ENCODE measurements at regions not wholly inside any gene's neighbourhood (a gene's known extent, or its start where the extent isn't known, plus 50 kb on each side); places are given as distances from the start of the nearest gene placed in this dataset.

DNA sequence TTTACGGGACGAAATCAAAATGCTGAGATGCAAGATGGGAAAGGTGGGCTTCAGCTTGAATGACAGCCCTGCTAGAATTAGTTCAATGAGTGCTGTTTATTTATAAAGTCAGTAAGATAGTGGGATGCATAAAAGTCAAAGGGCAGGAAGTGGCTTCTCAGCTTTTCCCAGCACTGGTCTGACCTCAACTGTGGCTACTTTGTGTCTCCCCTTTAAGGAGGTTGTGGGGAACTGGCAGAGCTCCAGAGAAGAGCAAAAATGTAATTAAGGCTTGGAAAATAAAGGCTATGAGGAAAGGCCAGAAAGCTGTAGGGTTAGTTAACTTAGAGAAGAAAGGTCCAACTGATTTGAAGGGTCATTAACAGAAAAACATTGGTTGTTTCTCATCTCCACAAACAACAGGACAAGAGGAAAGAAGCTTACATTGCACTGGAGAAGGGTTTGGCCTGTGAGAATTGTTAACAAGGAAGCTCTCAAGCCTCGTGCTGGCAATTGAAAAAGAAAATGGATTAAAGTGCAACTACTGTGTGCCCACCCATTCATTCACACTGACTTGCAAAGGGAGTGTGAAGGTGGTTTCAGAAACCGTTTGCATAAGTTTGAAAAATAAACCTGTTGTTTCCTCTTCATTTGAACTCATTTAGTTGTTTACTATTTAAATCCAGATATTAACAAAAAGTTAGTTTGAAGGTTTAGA, 68.8 kb upstream of the CD28 start:
- Histone ChIP-seq H3K14ac (ENCODE audit: insufficient read length) (no peak overlapping the region), H2BK12ac (ENCODE audit: low read depth, low read length) (no peak overlapping the region), H3K79me1 (ENCODE audit: low read depth, low read length) (no peaks in the 10 kb centered on the region), H4K20me1 (replicated peaks in 1 of 2; ENCODE audit: control insufficient read depth in 1 of 2, insufficient read depth in 2 of 2, low read length in 2 of 2) (no peaks in the 10 kb centered on the region), H4K8ac (ENCODE audit: extremely low read depth, insufficient read depth, low read length) (no peak overlapping the region), H3K4me1 (replicated peaks in 1 of 4; ENCODE audit: control insufficient read depth in 3 of 4, insufficient read depth in 4 of 4, low read length in 3 of 4) (peaks cover 0 to 7% (median 5%) of the 10 kb centered on the region in 4 experiments; a peak in 4 of 7 replicates), H3K4me2 (ENCODE audit: insufficient read depth in 1 of 2, low read depth in 2 of 2, low read length in 2 of 2) (peak overlapping the region in 1 of 2 experiments; percentile 32; a peak in 1 of 4 replicates), H2BK5ac (ENCODE audit: low read depth, low read length) (no peak overlapping the region), H4K5ac (ENCODE audit: insufficient read length, low read depth, low read length) (no peak overlapping the region), H3K23ac (ENCODE audit: insufficient read length) (no peak overlapping the region), H3K9ac (replicated peaks in 1 of 4; ENCODE audit: extremely low read depth in 1 of 4, low read depth in 3 of 4, low read length in 3 of 4) (no peak overlapping the region), H2BK20ac (ENCODE audit: low read length) (no peak overlapping the region), H2AFZ (ENCODE audit: low read length) (peak overlapping the region; percentile 95), H2BK15ac (ENCODE audit: low read length) (no peak overlapping the region), H3K79me2 (ENCODE audit: control insufficient read depth in 1 of 2, insufficient read depth in 2 of 2, low read length in 2 of 2) (no peaks in the 10 kb centered on the region), H3K56ac (replicated peaks; ENCODE audit: insufficient read length, low read depth, low read length) (no peak overlapping the region), H3K18ac (ENCODE audit: extremely low read depth, low read length) (no peak overlapping the region), H2BK120ac (replicated peaks; ENCODE audit: low read depth, low read length) (no peak overlapping the region), H2AK5ac (ENCODE audit: low read depth, low read length) (no peak overlapping the region), H3K4me3 (ENCODE audit: extremely low read depth in 1 of 4, insufficient read depth in 2 of 4, low read depth in 3 of 4, low read length in 4 of 4) (no peak overlapping the region), H3K27me3 (replicated peaks in 1 of 4; ENCODE audit: control insufficient read depth in 3 of 4, extremely low read depth in 1 of 4, insufficient read depth in 3 of 4, low read length in 3 of 4) (no peaks in the 10 kb centered on the region), H3K27ac (ENCODE audit: low read depth, low read length) (no peak overlapping the region), H3K9me3 (ENCODE audit: insufficient read depth in 2 of 2, low read depth in 1 of 2, low read length in 1 of 2) (no peaks in the 10 kb centered on the region; a peak in 1 of 4 replicates), H3K23me2 (ENCODE audit: low read depth, low read length) (no peaks in the 10 kb centered on the region), H3K4ac (replicated peaks; ENCODE audit: insufficient read length, low read depth, low read length) (no peak overlapping the region), H4K91ac (replicated peaks; ENCODE audit: insufficient read length, low read length) (no peak overlapping the region), H3K36me3 (ENCODE audit: control insufficient read depth in 2 of 4, insufficient read depth in 4 of 4, low read length in 3 of 4) (no peaks in the 10 kb centered on the region)
- FAIRE-seq (peak; percentile 68), DNase-seq (ENCODE audit: low read depth in 1 of 2, low spot score in 2 of 2) (no peak)
- WGBS, 2 experiments (ENCODE audit: extremely low coverage in 1 of 2, insufficient coverage in 1 of 2, insufficient read length in 1 of 2, insufficient replicate concordance in 2 of 2, low coverage in 1 of 2, low lambda C conversion rate in 2 of 2, missing lambda C conversion rate in 1 of 2), result 75% methylated on average over 4 of the region's 4 CpGs; no CpG with 5 or more reads in 1 of the 2 experiments
- CTCF ChIA-PET (ENCODE audit: partially characterized antibody), result interaction anchor here (0.6 to 1.0 kb wide), 4 partner anchors 23 to 155 kb away, joined by 3 to 4 read pairs (median 3); no protein-coding TSS in a partner anchor
- POLR2A ChIA-PET (ENCODE audit: partially characterized antibody), result interaction anchor here (1.2 kb wide), 1 partner anchor 52 kb away, joined by 3 read pairs; no protein-coding TSS in a partner anchor
- no peak for TF ChIP-seq POLR2AphosphoS5 (IDR thresholded peaks at IDR 0.05; ENCODE audit: low read depth, low read length)
- no peak for TF ChIP-seq POLR2A (IDR thresholded peaks at IDR 0.05; ENCODE audit: control extremely low read depth in 1 of 2, low read depth in 2 of 2, low read length in 2 of 2)
- no peak for TF ChIP-seq NRF1 (IDR thresholded peaks at IDR 0.05; ENCODE audit: low read depth, low read length)
- TF ChIP-seq PHF8 (conservative IDR thresholded peaks at IDR 0.05; ENCODE audit: low read depth, low read length), result no peak
- TF ChIP-seq EZH2 (IDR thresholded peaks at IDR 0.05; ENCODE audit: low read depth, low read length, severe bottlenecking), result no peak
- no peak for TF ChIP-seq ASH2L (IDR thresholded peaks at IDR 0.05; ENCODE audit: low read length)
- no peak for TF ChIP-seq KDM5A (IDR thresholded peaks at IDR 0.05; ENCODE audit: low read length)
- no peak for TF ChIP-seq SAP30 (IDR thresholded peaks at IDR 0.05; ENCODE audit: insufficient read depth, insufficient replicate concordance, low read length)
- TF ChIP-seq SP1 (IDR thresholded peaks at IDR 0.05; ENCODE audit: low read depth, low read length), result no peak
- TF ChIP-seq EGR1 (IDR thresholded peaks at IDR 0.05; ENCODE audit: borderline replicate concordance, low read depth, low read length), result no peak
- TF ChIP-seq SRF (IDR thresholded peaks at IDR 0.05; ENCODE audit: low read depth, low read length), result no peak
- no peak for TF ChIP-seq SIRT6 (IDR thresholded peaks at IDR 0.05; ENCODE audit: low read length)
- TF ChIP-seq FOSL1 (IDR thresholded peaks at IDR 0.05; ENCODE audit: insufficient read depth, low read depth, low read length), result no peak
- TF ChIP-seq RAD21 (IDR thresholded peaks at IDR 0.05 in 1 of 2, conservative IDR thresholded peaks at IDR 0.05 in 1 of 2; ENCODE audit: low read depth in 2 of 2, low read length in 2 of 2), result no peak
